ENCODE measurements at regions not wholly inside any gene's neighbourhood (a gene's known extent, or its start where the extent isn't known, plus 50 kb on each side); places are given as distances from the start of the nearest gene placed in this dataset.

DNA sequence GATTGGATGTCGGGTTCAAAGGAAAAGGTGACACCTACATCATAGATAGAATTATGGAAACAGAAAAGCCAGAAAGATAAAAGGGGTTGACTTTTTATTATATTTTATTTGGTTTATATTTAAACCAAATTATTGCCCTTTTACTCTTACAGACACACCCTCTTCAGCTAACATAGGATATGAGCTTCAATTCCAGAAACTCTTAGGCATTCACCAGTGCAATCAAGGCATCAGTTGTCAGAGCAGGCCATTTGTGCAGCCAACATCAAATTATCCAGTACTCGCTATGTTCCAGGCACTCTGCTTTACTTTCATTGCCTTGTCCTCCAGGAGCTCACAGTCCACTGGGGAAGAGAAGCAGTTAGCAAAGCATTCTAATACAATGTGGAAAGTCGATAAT, 347.5 kb downstream of the TFEC start:
- TF ChIP-seq, protein P1, sequence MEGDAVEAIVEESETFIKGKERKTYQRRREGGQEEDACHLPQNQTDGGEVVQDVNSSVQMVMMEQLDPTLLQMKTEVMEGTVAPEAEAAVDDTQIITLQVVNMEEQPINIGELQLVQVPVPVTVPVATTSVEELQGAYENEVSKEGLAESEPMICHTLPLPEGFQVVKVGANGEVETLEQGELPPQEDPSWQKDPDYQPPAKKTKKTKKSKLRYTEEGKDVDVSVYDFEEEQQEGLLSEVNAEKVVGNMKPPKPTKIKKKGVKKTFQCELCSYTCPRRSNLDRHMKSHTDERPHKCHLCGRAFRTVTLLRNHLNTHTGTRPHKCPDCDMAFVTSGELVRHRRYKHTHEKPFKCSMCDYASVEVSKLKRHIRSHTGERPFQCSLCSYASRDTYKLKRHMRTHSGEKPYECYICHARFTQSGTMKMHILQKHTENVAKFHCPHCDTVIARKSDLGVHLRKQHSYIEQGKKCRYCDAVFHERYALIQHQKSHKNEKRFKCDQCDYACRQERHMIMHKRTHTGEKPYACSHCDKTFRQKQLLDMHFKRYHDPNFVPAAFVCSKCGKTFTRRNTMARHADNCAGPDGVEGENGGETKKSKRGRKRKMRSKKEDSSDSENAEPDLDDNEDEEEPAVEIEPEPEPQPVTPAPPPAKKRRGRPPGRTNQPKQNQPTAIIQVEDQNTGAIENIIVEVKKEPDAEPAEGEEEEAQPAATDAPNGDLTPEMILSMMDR (IDR thresholded peaks at IDR 0.05; ENCODE audit: borderline replicate concordance, control extremely low read depth, extremely low read depth, insufficient read depth, missing control alignments): no peak
- no peak for DNase-seq (ENCODE audit: low spot score)
- in situ Hi-C loops (cut with MboI; ENCODE audit: low sequenced_read_pairs, unreplicated experiment): no loop called here

DNA sequence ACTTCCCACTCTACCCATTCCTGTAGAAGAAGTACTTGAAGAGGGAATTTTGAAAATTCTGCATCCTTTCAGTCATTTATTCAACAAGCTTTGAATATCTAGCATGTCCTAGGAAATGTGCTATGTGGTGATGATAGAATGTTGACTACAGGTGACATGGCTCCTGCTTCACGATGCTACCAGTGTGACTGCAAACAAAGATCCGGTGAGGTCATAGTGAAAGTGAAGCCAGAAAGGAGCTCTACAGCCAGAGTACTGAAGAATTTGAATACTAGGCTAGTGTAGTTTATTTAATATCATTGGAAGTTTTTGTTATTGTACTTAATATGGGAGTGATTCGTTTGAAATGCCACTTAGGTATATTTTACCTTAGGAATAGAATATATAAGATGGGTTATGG, 348.1 kb downstream of the TFEC start:
- in situ Hi-C loops (cut with MboI; ENCODE audit: low sequenced_read_pairs, unreplicated experiment): no loop called here
- TF ChIP-seq, protein P1 (IDR thresholded peaks at IDR 0.05; ENCODE audit: borderline replicate concordance, control extremely low read depth, extremely low read depth, insufficient read depth, missing control alignments): no peak
- no peak for DNase-seq (ENCODE audit: low spot score)

DNA sequence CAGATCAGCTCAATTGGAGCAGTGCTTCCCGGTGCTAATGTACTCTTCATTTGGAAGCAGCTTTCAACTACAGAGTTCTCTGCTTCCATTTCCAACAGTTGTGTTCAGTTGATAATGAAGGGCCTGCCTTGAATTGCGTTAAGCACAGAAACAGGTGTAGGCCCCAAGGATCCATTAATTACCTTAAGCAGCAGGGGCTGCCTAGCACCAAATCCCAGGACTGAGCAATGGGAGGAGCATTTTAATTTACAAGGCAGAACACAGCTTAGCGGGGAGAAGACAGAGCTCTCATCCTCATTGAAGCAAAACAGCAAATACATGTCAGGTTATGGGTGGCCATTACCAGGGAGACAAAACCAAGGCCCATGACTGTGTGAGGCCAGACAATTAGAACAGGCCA, 349.6 kb downstream of the TFEC start:
- in situ Hi-C loops (cut with MboI; ENCODE audit: low sequenced_read_pairs, unreplicated experiment): no loop called here
- no peak for DNase-seq (ENCODE audit: low spot score)
- TF ChIP-seq, protein P1 (IDR thresholded peaks at IDR 0.05; ENCODE audit: borderline replicate concordance, control extremely low read depth, extremely low read depth, insufficient read depth, missing control alignments): no peak

DNA sequence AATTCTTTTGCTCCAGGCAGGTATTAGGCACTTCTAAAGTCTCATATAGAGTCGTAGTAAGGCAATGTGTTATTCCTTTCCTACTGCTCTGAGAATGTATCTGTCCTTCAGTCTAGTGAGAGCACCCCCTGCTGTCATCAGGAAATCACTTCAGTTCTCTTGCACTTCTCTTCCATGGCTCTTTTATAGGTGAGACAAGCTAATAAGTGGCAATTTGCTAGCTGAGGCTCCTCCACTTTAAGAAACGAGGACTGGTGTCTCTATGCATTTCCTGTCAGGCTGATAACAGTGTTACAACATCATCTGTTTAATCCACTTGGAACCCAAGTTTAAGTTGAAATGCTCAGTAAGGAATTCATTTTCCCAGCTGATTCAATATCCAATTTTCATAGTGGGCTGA, 350.6 kb downstream of the TFEC start:
- DNase-seq (ENCODE audit: low spot score): no peak
- TF ChIP-seq, protein P1 (IDR thresholded peaks at IDR 0.05; ENCODE audit: borderline replicate concordance, control extremely low read depth, extremely low read depth, insufficient read depth, missing control alignments): peak; percentile 17
- in situ Hi-C loops (cut with MboI; ENCODE audit: low sequenced_read_pairs, unreplicated experiment): no loop called here

DNA sequence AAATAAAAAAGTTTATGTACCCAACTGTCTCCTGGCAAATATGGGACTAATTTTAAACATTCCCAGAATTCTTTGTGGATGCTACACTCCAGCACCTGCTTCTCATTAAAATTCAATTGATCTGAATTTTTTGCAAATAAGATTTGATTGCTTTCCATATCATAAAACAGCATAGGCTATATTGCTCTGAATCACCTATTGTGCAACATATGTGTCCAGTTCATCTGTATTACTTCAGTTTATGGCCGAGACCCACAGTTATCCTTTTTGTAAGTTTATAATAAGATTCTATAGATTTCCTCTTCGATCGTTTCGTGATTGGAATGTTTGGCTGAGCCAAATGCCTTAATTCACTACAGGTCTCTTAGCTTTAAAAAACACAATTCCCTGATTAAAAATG, 351.1 kb downstream of the TFEC start:
- TF ChIP-seq, protein P1 (IDR thresholded peaks at IDR 0.05; ENCODE audit: borderline replicate concordance, control extremely low read depth, extremely low read depth, insufficient read depth, missing control alignments): no peak
- in situ Hi-C loops (cut with MboI; ENCODE audit: low sequenced_read_pairs, unreplicated experiment): no loop called here

DNA sequence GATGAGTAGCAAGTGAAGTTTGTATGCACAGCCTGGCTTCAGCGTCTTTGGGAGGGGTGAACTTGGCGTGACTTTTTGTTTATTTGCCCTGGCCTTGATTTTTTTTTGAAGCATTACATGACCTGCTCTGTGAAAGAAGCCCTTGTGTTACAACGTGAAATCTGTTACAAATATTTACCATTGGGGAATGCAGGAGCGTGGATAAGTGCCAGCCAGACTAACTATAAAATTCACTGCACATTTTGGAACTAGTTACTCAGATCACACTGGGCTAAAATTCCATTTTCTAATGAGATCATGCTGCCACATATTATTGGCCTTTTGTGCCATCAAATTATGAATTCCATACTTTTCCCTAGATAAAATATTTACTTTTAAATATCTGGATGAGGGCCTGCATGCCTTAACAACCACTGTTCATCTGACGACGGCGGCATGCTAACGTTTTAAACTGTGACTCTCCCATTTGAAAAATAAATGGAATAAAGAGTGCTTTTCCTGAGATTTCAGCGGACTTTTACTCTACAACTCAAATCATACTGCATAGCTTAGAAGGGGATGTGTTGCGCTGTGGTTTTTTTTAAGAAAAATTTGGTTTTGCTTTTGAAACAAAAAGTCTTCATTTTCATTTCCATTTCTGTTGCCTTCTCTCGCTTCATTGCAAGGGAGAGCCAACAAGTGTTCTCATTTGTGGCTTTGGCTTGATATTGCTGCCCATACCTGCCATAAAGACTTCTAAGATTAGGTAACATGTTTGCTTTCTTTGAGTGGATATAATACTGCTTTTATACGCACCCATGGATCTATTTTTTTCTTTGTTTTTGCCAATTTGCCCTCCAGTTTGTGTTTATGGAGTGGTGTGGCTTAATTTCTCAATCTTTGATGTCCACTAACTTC, 352.2 kb downstream of the TFEC start:
- in situ Hi-C loops (cut with MboI; ENCODE audit: low sequenced_read_pairs, unreplicated experiment): no loop called here
- DNase-seq (ENCODE audit: low spot score): no peak
- TF ChIP-seq, protein P1 (IDR thresholded peaks at IDR 0.05; ENCODE audit: borderline replicate concordance, control extremely low read depth, extremely low read depth, insufficient read depth, missing control alignments): no peak

More for the DNA sequence above, 351.1 kb downstream of the TFEC start:
- no peak for DNase-seq (ENCODE audit: low spot score)

Measured in GM13976 (cell line).